Activated naive CD8-positive, alpha-beta T cell (primary cell): ENCODE measurements at regions not wholly inside any gene's neighbourhood (a gene's known extent, or its start where the extent isn't known, plus 50 kb on each side); places are given as distances from the start of the nearest gene placed in this dataset.

Experiments used
- H3K27ac Mint-ChIP-seq: one replicate; pipeline ENCODE4 v1.8.0; 2021; ENCODE audit warnings: mixed read lengths
- H3K27me3 Mint-ChIP-seq: one replicate; pipeline ENCODE4 v1.8.0; 2021; ENCODE audit warnings: mixed read lengths
- H3K36me3 Mint-ChIP-seq: one replicate; pipeline ENCODE4 v1.8.0; 2021; ENCODE audit warnings: mixed read lengths
- H3K4me1 Mint-ChIP-seq: one replicate; pipeline ENCODE4 v1.8.0; 2021; ENCODE audit warnings: low read depth, mixed read lengths
- H3K4me3 Mint-ChIP-seq: one replicate; pipeline ENCODE4 v1.8.0; 2021; ENCODE audit warnings: mild to moderate bottlenecking, mixed read lengths
- H3K9me3 Mint-ChIP-seq: one replicate; pipeline ENCODE4 v1.8.0; 2021; ENCODE audit warnings: low read depth, mixed read lengths

DNA sequence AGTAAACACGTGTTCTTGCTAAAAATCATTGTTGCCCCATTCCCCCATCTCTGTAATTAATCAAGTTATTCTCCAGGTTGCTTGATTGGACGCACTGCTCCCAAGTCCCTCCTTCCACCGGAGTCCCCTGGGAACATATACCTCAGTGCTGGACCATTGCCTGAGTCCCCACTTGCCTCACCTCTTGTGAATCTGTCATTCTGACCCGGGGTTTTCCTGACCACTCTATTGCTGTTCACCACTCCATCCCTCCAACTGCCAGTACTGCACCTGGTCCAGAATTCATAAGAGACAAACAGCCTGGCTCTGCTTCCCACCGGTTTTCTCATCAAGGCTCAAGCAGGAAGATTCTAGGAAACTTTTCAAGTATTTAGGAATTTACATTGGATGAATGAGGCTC, 555.9 kb downstream of the VRK1 start:
- Mint-ChIP-seq H3K36me3 (no peaks in the 10 kb centered on the region), H3K27me3 (no peaks in the 10 kb centered on the region), H3K4me3 (no peak overlapping the region), H3K9me3 (no peaks in the 10 kb centered on the region), H3K27ac (no peak overlapping the region), H3K4me1 (no peaks in the 10 kb centered on the region)

DNA sequence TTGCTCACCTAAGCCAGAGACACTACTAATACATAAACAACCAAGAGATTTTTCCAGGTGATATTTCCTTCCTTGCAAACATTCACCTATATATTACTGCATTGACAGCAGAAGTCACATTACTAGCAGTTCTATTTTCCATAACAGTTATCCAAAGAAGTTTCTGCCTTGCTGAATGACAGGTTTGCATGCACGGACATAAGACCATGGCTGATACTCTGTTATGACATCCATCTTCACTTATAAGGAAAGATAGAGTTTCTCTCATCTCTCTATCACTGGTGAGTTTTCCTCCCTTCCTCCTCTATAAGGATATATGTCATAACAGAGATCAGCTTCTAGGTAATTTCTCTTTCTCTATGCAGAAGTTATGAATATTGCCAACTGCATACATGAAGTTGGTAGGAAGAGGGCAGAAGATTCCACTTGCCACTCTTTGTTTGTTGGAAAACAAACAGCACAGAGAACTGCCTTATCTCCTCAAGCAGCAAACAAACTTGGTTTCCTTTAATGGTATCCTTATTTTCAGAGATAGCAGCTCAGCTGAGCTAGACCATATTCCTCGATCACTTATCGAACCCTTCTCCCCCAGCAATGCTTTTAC, 557.0 kb downstream of the VRK1 start:
- Mint-ChIP-seq H3K4me1 (no peaks in the 10 kb centered on the region), H3K9me3 (no peaks in the 10 kb centered on the region), H3K27ac (no peak overlapping the region), H3K36me3 (no peaks in the 10 kb centered on the region), H3K27me3 (no peaks in the 10 kb centered on the region), H3K4me3 (no peak overlapping the region)

DNA sequence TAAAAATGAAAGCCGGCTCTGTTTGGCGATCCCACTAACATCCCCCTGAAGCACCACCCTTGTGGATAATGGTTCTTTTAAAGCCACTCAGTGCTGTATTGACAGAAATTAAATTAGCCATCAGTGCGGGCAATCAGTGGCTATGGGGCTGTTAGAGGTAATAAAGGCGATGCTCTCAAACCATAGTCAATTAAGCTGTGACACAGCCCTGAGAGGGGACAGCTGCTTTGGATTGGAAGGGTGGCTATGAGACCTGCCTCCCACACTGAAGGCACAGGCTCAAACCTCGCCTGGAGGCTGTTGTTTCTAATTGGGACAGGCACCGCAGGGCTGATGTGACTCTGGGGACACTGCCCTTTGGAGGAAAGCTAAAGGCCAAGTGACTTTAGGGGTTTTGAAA, 562.2 kb downstream of the VRK1 start:
- Mint-ChIP-seq H3K4me3 (no peak overlapping the region), H3K4me1 (no peaks in the 10 kb centered on the region), H3K9me3 (no peaks in the 10 kb centered on the region), H3K27ac (no peak overlapping the region), H3K36me3 (peaks cover 2% of the 10 kb centered on the region), H3K27me3 (no peaks in the 10 kb centered on the region)

DNA sequence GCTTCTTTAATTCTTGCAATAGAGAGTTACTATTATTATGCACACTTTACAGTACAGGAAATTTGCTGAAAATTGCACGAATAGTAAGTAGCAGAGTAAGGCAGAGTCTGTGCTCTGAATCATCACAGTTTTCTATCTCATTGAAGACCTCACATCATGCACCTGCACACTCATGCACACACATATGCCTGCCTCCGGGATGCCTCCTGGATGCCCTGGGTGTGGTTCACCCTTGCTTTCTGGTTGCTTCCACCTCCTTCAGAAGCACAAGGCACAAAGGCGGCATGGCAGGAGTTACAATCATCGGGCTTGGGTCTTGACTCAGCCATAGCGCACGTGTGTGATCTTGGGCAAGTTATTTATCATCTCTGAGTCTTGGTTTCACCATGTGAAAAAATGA, 564.0 kb downstream of the VRK1 start:
- no peaks in the 10 kb centered on the region for H3K9me3 Mint-ChIP-seq
- H3K27ac Mint-ChIP-seq: no peak overlapping the region
- no peaks in the 10 kb centered on the region for H3K4me1 Mint-ChIP-seq
- no peaks in the 10 kb centered on the region for H3K27me3 Mint-ChIP-seq
- peaks cover 2% of the 10 kb centered on the region for H3K36me3 Mint-ChIP-seq
- H3K4me3 Mint-ChIP-seq: no peak overlapping the region

DNA sequence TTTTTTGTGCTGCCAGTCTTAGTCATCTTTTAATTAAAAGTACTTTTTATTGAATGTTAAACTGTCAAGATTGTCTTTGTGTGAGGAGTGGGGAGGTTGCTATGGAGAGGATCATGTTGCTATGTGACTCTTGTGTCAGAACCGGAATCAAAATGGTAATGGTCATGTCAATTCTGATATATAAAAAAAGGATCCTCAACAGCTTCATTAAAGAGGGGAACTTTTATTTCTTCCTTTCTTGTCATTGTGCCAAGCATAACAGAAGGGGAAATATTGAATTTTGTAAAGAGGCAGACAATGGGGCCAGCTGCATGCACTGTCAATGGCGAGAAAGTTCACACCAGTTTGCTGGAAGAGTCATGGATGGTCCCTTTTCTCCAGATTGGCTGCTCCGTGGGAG, 564.8 kb downstream of the VRK1 start:
- no peaks in the 10 kb centered on the region for H3K27me3 Mint-ChIP-seq
- H3K4me3 Mint-ChIP-seq: no peak overlapping the region
- no peaks in the 10 kb centered on the region for H3K4me1 Mint-ChIP-seq
- H3K36me3 Mint-ChIP-seq: peaks cover 2% of the 10 kb centered on the region
- no peaks in the 10 kb centered on the region for H3K9me3 Mint-ChIP-seq
- H3K27ac Mint-ChIP-seq: no peak overlapping the region

DNA sequence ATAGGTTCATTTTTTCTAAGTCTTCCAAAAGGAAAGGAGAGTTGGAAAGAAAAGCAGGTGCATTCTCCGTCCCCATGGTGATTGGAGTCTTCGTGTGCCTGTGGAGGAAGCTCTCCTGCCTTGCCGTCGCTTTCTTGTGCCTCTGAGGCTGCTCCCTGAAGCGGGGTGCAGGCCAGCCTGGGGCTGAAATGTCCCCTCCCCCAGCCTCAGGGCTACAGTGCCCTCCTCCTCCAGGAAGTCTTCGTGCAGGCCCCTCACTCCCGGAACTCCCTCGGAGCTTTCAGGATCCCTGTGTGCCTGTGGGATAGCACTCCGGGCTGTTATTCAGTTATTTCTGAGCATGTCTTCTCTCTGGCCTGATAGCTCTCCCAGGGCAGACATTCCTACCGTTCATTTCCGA, 569.2 kb downstream of the VRK1 start:
- H3K9me3 Mint-ChIP-seq: peaks cover 6% of the 10 kb centered on the region
- H3K27me3 Mint-ChIP-seq: no peaks in the 10 kb centered on the region
- no peak overlapping the region for H3K27ac Mint-ChIP-seq
- H3K4me1 Mint-ChIP-seq: no peaks in the 10 kb centered on the region
- H3K4me3 Mint-ChIP-seq: no peak overlapping the region
- peaks cover 2% of the 10 kb centered on the region for H3K36me3 Mint-ChIP-seq

DNA sequence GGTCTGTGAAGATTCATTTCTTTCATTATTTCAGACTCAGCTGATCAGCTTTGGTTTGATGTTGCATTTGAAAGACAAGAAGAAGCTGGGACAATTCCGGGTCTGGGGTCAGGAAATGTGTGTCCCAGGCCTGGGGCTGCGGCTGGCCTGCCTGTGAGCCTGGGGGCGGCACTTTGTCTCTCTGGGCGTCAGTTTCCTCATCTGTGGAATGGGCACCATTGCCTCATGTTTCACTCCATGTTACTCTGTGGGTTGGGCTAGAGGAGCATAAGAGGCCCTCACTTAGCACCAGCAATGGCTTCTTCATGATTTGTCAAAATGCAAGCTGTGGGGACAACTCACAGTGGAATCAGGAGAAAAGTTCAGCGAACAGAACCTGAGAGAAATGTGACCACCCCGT, 570.1 kb downstream of the VRK1 start:
- Mint-ChIP-seq H3K27me3 (no peaks in the 10 kb centered on the region), H3K4me3 (no peak overlapping the region), H3K27ac (no peak overlapping the region), H3K36me3 (peaks cover 2% of the 10 kb centered on the region), H3K9me3 (peaks cover 6% of the 10 kb centered on the region), H3K4me1 (no peaks in the 10 kb centered on the region)

DNA sequence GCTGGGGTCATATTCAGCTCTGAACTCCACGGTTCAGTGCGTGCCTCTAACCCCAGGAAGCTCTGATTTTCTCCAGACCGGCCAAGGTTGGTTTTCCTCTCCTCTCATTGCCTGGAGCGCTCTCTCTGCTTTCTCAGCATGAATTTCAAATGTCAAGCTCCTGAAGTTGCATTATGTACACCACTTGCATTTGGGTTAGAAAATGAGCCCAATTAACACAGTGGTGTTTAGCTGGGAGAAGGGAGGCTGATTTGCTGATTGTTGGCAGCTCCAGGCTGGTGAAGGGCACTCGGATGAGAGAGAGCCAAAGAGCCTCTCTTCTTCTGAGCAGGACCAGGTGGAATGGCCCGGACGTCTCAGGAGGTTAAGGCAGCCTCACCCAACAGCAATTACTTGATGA, 570.9 kb downstream of the VRK1 start:
- Mint-ChIP-seq H3K9me3 (peaks cover 6% of the 10 kb centered on the region), H3K27me3 (no peaks in the 10 kb centered on the region), H3K27ac (no peak overlapping the region), H3K4me3 (no peak overlapping the region), H3K36me3 (peaks cover 2% of the 10 kb centered on the region), H3K4me1 (no peaks in the 10 kb centered on the region)

DNA sequence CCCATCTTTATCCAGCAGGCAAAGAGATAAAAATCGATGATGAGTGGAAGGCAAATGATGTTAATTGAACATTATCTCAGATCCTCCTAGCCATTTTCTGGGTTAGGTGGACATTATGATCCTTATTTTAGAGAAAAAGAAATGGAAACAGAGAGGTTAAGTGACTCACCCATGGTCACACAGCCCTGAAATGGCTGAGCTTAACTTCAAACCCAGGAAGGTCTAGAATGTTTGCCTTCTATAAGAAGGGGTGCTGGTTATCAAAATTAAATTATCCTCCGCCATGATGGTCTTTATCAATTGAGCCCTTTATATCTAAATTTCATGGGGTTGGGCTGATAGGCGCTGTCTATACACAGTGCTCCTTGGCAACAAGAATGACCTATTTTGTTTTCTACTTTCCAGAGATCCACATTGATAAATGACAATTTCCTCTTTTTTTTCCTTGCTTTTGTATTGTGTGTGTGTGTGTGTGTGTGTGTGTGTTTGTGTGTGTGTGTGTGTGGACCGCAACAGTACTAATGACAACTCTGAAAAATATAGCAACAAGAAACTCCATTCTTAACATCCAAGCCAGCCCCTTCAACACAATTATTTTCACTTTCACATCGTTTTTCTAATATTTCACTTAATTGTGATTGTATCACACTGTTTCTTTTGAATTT, 571.9 kb downstream of the VRK1 start:
- Mint-ChIP-seq H3K4me3 (no peak overlapping the region), H3K27me3 (no peaks in the 10 kb centered on the region), H3K27ac (no peak overlapping the region), H3K36me3 (peaks cover 2% of the 10 kb centered on the region), H3K9me3 (peaks cover 6% of the 10 kb centered on the region), H3K4me1 (peaks cover 3% of the 10 kb centered on the region)

DNA sequence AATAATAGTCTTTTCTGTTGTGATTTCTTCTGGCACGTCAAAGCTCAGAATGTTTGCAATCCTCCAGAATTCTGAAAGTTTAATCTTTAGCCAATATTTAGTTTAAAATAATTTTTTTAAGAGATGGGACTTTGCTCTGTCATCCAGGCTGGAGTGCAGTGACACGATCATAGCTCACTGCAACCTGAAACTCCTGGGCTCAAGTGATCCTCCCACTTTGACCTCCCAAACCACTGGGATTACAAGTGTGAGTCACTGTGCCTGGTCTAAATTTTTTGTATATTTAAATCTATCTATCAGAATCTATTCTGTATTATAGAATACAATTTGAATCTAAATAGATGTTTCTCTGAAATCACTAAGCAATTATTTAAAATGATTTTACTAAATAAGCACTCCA, 572.7 kb downstream of the VRK1 start:
- no peaks in the 10 kb centered on the region for H3K27me3 Mint-ChIP-seq
- peaks cover 6% of the 10 kb centered on the region for H3K9me3 Mint-ChIP-seq
- no peaks in the 10 kb centered on the region for H3K36me3 Mint-ChIP-seq
- peaks cover 6% of the 10 kb centered on the region for H3K4me1 Mint-ChIP-seq
- H3K4me3 Mint-ChIP-seq: no peak overlapping the region
- H3K27ac Mint-ChIP-seq: no peak overlapping the region

DNA sequence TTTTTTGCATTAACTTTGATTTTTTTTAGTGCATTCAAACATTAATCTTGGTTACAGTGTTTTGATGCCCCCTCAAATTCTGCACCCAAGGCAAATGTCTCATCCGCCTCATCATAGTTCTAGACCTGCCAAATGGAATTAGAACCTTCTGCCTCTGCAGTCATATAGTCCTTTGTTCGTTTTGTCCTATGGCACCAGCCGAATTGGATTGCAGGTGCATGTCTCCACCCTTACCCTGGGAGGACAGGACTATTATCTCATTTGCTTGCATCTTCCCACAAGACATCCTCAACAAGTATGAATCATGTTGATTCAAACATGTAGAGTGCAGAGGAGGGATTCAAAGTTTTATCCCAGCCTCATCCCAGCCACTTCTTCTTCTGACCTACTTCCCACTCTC, 579.1 kb downstream of the VRK1 start:
- Mint-ChIP-seq H3K4me1 (peaks cover 49% of the 10 kb centered on the region), H3K4me3 (no peak overlapping the region), H3K9me3 (no peaks in the 10 kb centered on the region), H3K27ac (no peak overlapping the region), H3K36me3 (no peaks in the 10 kb centered on the region), H3K27me3 (no peaks in the 10 kb centered on the region)

DNA sequence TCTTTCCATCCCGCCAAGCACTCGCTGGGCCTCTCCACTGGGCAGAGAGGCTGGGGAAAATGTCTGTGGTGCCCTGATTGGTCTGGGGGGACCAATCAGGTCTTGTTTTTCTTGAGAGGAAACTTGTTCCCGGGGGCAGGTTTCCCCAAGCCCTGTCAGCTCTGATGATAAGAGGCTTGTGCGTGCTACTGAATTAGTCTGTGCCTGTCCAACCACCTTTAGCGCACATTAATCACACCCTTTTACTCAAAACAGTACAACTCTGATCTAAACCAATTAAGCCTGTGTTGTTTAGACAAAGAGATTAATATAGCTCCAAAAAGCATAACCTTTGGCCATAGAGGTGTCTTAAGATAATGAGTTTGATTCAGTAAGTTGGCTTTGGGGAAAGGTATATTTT, 580.4 kb downstream of the VRK1 start:
- Mint-ChIP-seq H3K4me3 (no peak overlapping the region), H3K27me3 (no peaks in the 10 kb centered on the region), H3K9me3 (no peaks in the 10 kb centered on the region), H3K27ac (peak overlapping the region; percentile 72), H3K4me1 (peaks cover 57% of the 10 kb centered on the region), H3K36me3 (peaks cover 6% of the 10 kb centered on the region)

DNA sequence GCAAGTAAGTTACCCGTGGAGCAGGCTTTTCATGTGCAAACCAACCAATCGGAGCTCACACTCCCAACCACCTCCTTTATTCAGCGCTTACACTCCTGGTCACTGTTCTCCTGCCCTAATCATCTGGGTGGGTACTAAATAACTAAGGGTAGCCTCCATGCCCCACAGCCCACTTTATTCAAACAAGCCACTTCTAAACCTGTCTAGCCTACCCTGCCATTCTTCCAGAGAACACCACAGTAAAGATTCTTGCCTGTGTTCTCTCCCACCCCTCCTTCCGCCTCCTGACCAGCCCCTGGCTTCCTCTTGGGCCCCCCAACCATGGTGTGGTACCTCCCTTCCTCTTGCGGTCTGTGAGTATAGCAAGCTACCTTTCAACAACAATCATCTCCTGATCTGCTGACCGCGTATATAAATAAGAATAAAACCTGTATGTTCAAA, 581.9 kb downstream of the VRK1 start:
- Mint-ChIP-seq H3K27ac (peak overlapping the region; percentile 78), H3K36me3 (peaks cover 6% of the 10 kb centered on the region), H3K9me3 (no peaks in the 10 kb centered on the region), H3K27me3 (no peaks in the 10 kb centered on the region), H3K4me3 (peak overlapping the region; percentile 77), H3K4me1 (peaks cover 53% of the 10 kb centered on the region)

DNA sequence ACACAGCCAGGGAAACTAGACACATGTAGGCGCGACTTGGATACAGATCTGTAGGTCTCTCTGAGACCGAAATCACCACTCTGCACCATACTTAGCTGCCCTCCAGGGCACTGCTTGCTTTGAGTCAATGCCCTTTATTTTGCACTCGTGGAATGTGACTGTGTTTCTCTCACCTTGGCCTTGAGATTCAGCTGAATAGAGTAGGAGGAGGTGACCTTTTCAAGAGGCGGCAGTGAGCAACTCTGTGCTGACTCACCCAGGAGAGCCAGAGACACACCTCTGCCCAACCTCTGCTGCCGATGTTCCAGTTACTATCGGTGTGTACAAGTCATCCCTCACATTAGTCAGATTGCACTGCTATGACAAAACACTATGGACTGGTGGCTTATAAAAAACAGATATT, 583.4 kb downstream of the VRK1 start:
- H3K9me3 Mint-ChIP-seq: no peaks in the 10 kb centered on the region
- no peaks in the 10 kb centered on the region for H3K27me3 Mint-ChIP-seq
- H3K4me1 Mint-ChIP-seq: peaks cover 51% of the 10 kb centered on the region
- H3K36me3 Mint-ChIP-seq: peaks cover 6% of the 10 kb centered on the region
- peak overlapping the region; percentile 51 for H3K4me3 Mint-ChIP-seq
- peak overlapping the region; percentile 84 for H3K27ac Mint-ChIP-seq

DNA sequence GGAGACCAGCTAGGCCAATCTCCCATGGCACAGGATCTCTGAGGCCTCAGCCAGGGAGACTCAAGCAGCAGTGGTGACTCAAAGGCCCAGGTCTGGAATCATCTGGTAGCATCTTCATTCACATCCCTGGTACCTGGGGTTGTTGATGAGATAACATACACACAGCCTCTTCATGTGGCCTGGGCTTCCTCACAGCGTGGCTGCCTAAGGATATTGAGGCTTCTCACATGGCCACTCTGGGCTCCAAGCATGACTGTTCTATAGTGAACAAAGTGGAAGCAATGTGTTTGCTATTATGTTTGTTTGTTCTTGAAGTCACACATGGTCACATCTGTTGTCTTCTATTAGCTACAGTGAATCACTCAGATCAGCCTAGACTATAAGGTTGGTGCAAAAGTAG, 584.1 kb downstream of the VRK1 start:
- Mint-ChIP-seq H3K27ac (no peak overlapping the region), H3K4me3 (no peak overlapping the region), H3K9me3 (no peaks in the 10 kb centered on the region), H3K27me3 (no peaks in the 10 kb centered on the region), H3K4me1 (peaks cover 49% of the 10 kb centered on the region), H3K36me3 (peaks cover 6% of the 10 kb centered on the region)

DNA sequence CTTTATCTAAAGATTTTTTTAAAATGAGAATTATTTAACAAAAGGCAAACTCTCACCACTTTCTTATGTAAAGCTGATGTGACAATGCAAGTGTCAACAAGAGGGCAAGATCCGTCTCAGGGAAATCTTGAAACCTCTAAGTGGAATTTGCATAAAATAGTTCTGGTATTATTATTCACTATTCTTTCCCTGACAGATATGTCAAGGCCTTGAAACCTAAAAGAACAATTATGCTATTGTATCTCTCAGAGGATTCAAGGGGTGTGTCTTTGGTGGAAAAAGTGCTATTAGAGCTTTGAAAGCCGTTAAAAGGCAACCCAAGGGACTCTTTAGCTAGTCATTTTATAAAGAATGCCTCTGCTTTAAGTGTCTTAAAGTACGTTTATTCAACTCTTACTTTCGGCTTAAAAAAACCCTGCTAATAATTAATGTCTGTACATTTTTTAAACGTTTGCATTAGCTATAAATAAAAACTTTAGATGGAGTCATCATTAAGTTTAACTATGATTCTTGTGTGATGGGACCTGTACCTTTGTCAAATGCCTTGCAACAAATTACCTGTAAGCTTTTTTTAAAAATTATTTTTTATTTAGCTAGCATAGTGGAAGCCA, 585.5 kb downstream of the VRK1 start:
- Mint-ChIP-seq H3K4me3 (no peak overlapping the region), H3K27ac (no peak overlapping the region), H3K27me3 (no peaks in the 10 kb centered on the region), H3K9me3 (no peaks in the 10 kb centered on the region), H3K4me1 (peaks cover 52% of the 10 kb centered on the region), H3K36me3 (peaks cover 6% of the 10 kb centered on the region)
